MCF 10A (cell line): ENCODE measurements at regions not wholly inside any gene's neighbourhood (a gene's known extent, or its start where the extent isn't known, plus 50 kb on each side); places are given as distances from the start of the nearest gene placed in this dataset.

Experiments used
- BruUV-seq: library from RNA; stranded (reverse); fragments of 400-500 nt; replicated peaks from 2 replicates; lab custom pipeline; 2021; lab: Mats Ljungman, UMichigan
- CTCF ChIA-PET: fragments of 300-600 bp; sonication (Branson Sonifier 250); formaldehyde crosslinking; extraction: SDS; loops from one replicate; lab custom pipeline; 2021; ENCODE audit warnings: antibody characterized with exemption, inconsistent platforms; lab: Yijun Ruan, JAX
- POLR2A ChIA-PET: fragments of 300-600, 350-650 bp; sonication (Branson Sonifier 250); formaldehyde crosslinking; extraction: SDS; loops from one replicate; lab custom pipeline; 2020; ENCODE audit warnings: antibody characterized with exemption, inconsistent platforms; lab: Yijun Ruan, JAX
- DNase-seq: peaks from one replicate; pipeline ENCODE4 v3.0.0-alpha.2; 2018; ENCODE audit not compliant: unreplicated experiment
- H3K27ac Mint-ChIP-seq: one replicate; pipeline ENCODE4 v1.8.0; 2022; ENCODE audit warnings: mild to moderate bottlenecking, low read depth, mixed read lengths; ENCODE audit not compliant: unreplicated experiment
- H3K27me3 Mint-ChIP-seq: one replicate; pipeline ENCODE4 v1.8.0; 2022; ENCODE audit warnings: mixed read lengths; ENCODE audit not compliant: insufficient read depth, unreplicated experiment
- H3K36me3 Mint-ChIP-seq: one replicate; pipeline ENCODE4 v1.8.0; 2022; ENCODE audit warnings: mild to moderate bottlenecking, moderate library complexity, mixed read lengths; ENCODE audit not compliant: insufficient read depth, unreplicated experiment
- H3K4me1 Mint-ChIP-seq: one replicate; pipeline ENCODE4 v1.8.0; 2022; ENCODE audit warnings: mixed read lengths; ENCODE audit not compliant: insufficient read depth, unreplicated experiment
- H3K4me3 Mint-ChIP-seq: one replicate; pipeline ENCODE4 v1.8.0; 2022; ENCODE audit warnings: mild to moderate bottlenecking, moderate library complexity, mixed read lengths; ENCODE audit not compliant: unreplicated experiment
- H3K9me3 Mint-ChIP-seq: one replicate; pipeline ENCODE4 v1.8.0; 2022; ENCODE audit warnings: mixed read lengths; ENCODE audit not compliant: unreplicated experiment
- CTCF ChIP-seq: fragments of 200-600 bp; IDR thresholded peaks from one replicate; pipeline ENCODE4 v1.8.0; 2022; ENCODE audit warnings: antibody characterized with exemption, mild to moderate bottlenecking; ENCODE audit not compliant: unreplicated experiment
- intact Hi-C: fragments of 100-400 bp; cut with micrococcal nuclease; formaldehyde crosslinking; loops from 2 replicates; pipeline ENCODE4 v1.14.1; 2022

GRCh38 chr15:66895794-66896453 lies 169.5 kb upstream of the SMAD3 start:
- H3K36me3 Mint-ChIP-seq, result no peaks in the 10 kb centered on the region
- intact Hi-C loops, result no loop called here
- no peaks in the 10 kb centered on the region for H3K9me3 Mint-ChIP-seq
- no TSS peak for BruUV-seq
- no peak for DNase-seq
- ChIA-PET POLR2A (interaction anchor here (1.3 kb wide), 1 partner anchor 12 kb away, joined by 5 read pairs; no protein-coding TSS in a partner anchor), CTCF (interaction anchor here (0.6 to 1.5 kb wide), 2 partner anchors 7 to 19 kb away, joined by 3 read pairs; no protein-coding TSS in a partner anchor)
- no peaks in the 10 kb centered on the region for H3K27me3 Mint-ChIP-seq
- no peak for TF ChIP-seq CTCF
- H3K27ac Mint-ChIP-seq, result no peak overlapping the region
- no peak overlapping the region for H3K4me3 Mint-ChIP-seq
- H3K4me1 Mint-ChIP-seq, result peaks cover 24% of the 10 kb centered on the region

GRCh38 chr15:66896611-66897010 lies 168.8 kb upstream of the SMAD3 start:
- intact Hi-C loops, result no loop called here
- H3K4me3 Mint-ChIP-seq, result no peak overlapping the region
- no TSS peak for BruUV-seq
- no peak overlapping the region for H3K27ac Mint-ChIP-seq
- no peaks in the 10 kb centered on the region for H3K27me3 Mint-ChIP-seq
- no peaks in the 10 kb centered on the region for H3K36me3 Mint-ChIP-seq
- H3K9me3 Mint-ChIP-seq, result no peaks in the 10 kb centered on the region
- ChIA-PET CTCF (no interaction called here), POLR2A (interaction anchor here (1.3 kb wide), 1 partner anchor 13 kb away, joined by 5 read pairs; no protein-coding TSS in a partner anchor)
- H3K4me1 Mint-ChIP-seq, result peaks cover 29% of the 10 kb centered on the region
- no peak for DNase-seq
- no peak for TF ChIP-seq CTCF

- Mint-ChIP-seq H3K36me3 (no peaks in the 10 kb centered on the region), H3K4me1 (peaks cover 24% of the 10 kb centered on the region), H3K27ac (no peak overlapping the region), H3K4me3 (no peak overlapping the region), H3K9me3 (no peaks in the 10 kb centered on the region), H3K27me3 (no peaks in the 10 kb centered on the region)
- no peak for DNase-seq
- ChIA-PET POLR2A (no interaction called here), CTCF (no interaction called here)
- no TSS peak for BruUV-seq
- intact Hi-C loops, result no loop called here
- TF ChIP-seq CTCF, result no peak
Measured at GRCh38 chr15:66897416-66897815, 168.0 kb upstream of the SMAD3 start.

- H3K9me3 Mint-ChIP-seq, result no peaks in the 10 kb centered on the region
- no peak for TF ChIP-seq CTCF
- H3K27ac Mint-ChIP-seq, result no peak overlapping the region
- POLR2A ChIA-PET, result interaction anchor here (0.9 kb wide), 1 partner anchor 15 kb away, joined by 3 read pairs; no protein-coding TSS in a partner anchor
- intact Hi-C loops, result no loop called here
- no peaks in the 10 kb centered on the region for H3K27me3 Mint-ChIP-seq
- H3K36me3 Mint-ChIP-seq, result no peaks in the 10 kb centered on the region
- no peak overlapping the region for H3K4me3 Mint-ChIP-seq
- DNase-seq, result no peak
- BruUV-seq, result no TSS peak
- H3K4me1 Mint-ChIP-seq, result peaks cover 23% of the 10 kb centered on the region
- CTCF ChIA-PET, result interaction anchor here (1.4 kb wide), 1 partner anchor 35 kb away, joined by 3 read pairs; no protein-coding TSS in a partner anchor
Measured at GRCh38 chr15:66897971-66898370, 167.4 kb upstream of the SMAD3 start.
